ENCODE measurements at regions not wholly inside any gene's neighbourhood (a gene's known extent, or its start where the extent isn't known, plus 50 kb on each side); places are given as distances from the start of the nearest gene placed in this dataset.

GRCh38 chr12:24278832-24279231 is 329.4 kb upstream of the SOX5 start:
- H3K4me3 ChIP-seq (ENCODE audit: low read length), result no peak overlapping the region
- H3K9me3 ChIP-seq (ENCODE audit: control insufficient read depth, low read length), result no peaks in the 10 kb centered on the region
- ATAC-seq (no peak), DNase-seq (no peak)
- no peaks in the 10 kb centered on the region for H3K27me3 ChIP-seq (ENCODE audit: control insufficient read depth, insufficient read depth)
- H3K4me1 ChIP-seq (ENCODE audit: control insufficient read depth, insufficient read depth, low read length), result no peaks in the 10 kb centered on the region
- intact Hi-C loops (cut with DNase I), result no loop called here
- H3K27ac ChIP-seq (ENCODE audit: low read length), result no peak overlapping the region

GRCh38 chr12:24270965-24271364 is 321.5 kb upstream of the SOX5 start:
- ATAC-seq, result peak in 1 of 2 donors; percentile 64
- 43% methylated on average over 2 of the region's 2 CpGs for WGBS
- intact Hi-C loops (cut with DNase I), result no loop called here

GRCh38 chr12:24270464-24270863 is 321.0 kb upstream of the SOX5 start:
- H3K4me1 ChIP-seq (ENCODE audit: control insufficient read depth, insufficient read depth, low read length), result no peaks in the 10 kb centered on the region
- intact Hi-C loops (cut with DNase I), result no loop called here
- no peaks in the 10 kb centered on the region for H3K27me3 ChIP-seq (ENCODE audit: control insufficient read depth, insufficient read depth)
- no peak overlapping the region for H3K27ac ChIP-seq (ENCODE audit: low read length)
- H3K4me3 ChIP-seq (ENCODE audit: low read length), result no peak overlapping the region
- DNase-seq (no peak), ATAC-seq (no peak)
- H3K9me3 ChIP-seq (ENCODE audit: control insufficient read depth, low read length), result no peaks in the 10 kb centered on the region
- 43% methylated on average over 1 of the region's 1 CpG for WGBS

More at GRCh38 chr12:24270965-24271364, 321.5 kb upstream of the SOX5 start:
- Histone ChIP-seq H3K4me3 (ENCODE audit: low read length) (no peak overlapping the region), H3K4me1 (ENCODE audit: control insufficient read depth, insufficient read depth, low read length) (no peaks in the 10 kb centered on the region), H3K27ac (ENCODE audit: low read length) (no peak overlapping the region), H3K27me3 (ENCODE audit: control insufficient read depth, insufficient read depth) (no peaks in the 10 kb centered on the region), H3K9me3 (ENCODE audit: control insufficient read depth, low read length) (no peaks in the 10 kb centered on the region)
- no peak for DNase-seq

- DNase-seq (no peak), ATAC-seq (no peak)
- Histone ChIP-seq H3K4me1 (ENCODE audit: control insufficient read depth, insufficient read depth, low read length) (no peaks in the 10 kb centered on the region), H3K27me3 (ENCODE audit: control insufficient read depth, insufficient read depth) (no peaks in the 10 kb centered on the region), H3K27ac (ENCODE audit: low read length) (no peak overlapping the region), H3K9me3 (ENCODE audit: control insufficient read depth, low read length) (no peaks in the 10 kb centered on the region), H3K4me3 (ENCODE audit: low read length) (no peak overlapping the region)
- 85% methylated on average over 1 of the region's 1 CpG for WGBS
- intact Hi-C loops (cut with DNase I), result no loop called here
Measured at GRCh38 chr12:24268663-24269186, 319.3 kb upstream of the SOX5 start.

GRCh38 chr12:24266982-24267381 is 317.5 kb upstream of the SOX5 start:
- DNase-seq (no peak), ATAC-seq (no peak)
- no peak overlapping the region for H3K4me3 ChIP-seq (ENCODE audit: low read length)
- intact Hi-C loops (cut with DNase I), result no loop called here
- H3K27ac ChIP-seq (ENCODE audit: low read length), result no peak overlapping the region
- WGBS, result 56% methylated on average over 2 of the region's 2 CpGs
- H3K9me3 ChIP-seq (ENCODE audit: control insufficient read depth, low read length), result no peaks in the 10 kb centered on the region
- no peaks in the 10 kb centered on the region for H3K27me3 ChIP-seq (ENCODE audit: control insufficient read depth, insufficient read depth)
- no peaks in the 10 kb centered on the region for H3K4me1 ChIP-seq (ENCODE audit: control insufficient read depth, insufficient read depth, low read length)

- no peak for ATAC-seq
Measured at GRCh38 chr12:24256684-24257083, 307.2 kb upstream of the SOX5 start.

GRCh38 chr12:24255920-24256665 is 306.6 kb upstream of the SOX5 start:
- Histone ChIP-seq H3K4me3 (ENCODE audit: low read length) (no peak overlapping the region), H3K27ac (ENCODE audit: low read length) (no peak overlapping the region), H3K27me3 (ENCODE audit: control insufficient read depth, insufficient read depth) (no peaks in the 10 kb centered on the region), H3K4me1 (ENCODE audit: control insufficient read depth, insufficient read depth, low read length) (no peaks in the 10 kb centered on the region), H3K9me3 (ENCODE audit: control insufficient read depth, low read length) (no peaks in the 10 kb centered on the region)
- intact Hi-C loops (cut with DNase I), result no loop called here
- WGBS, result 73% methylated on average over 7 of the region's 7 CpGs
- ATAC-seq, result no peak
- DNase-seq, result no peak

More at GRCh38 chr12:24256684-24257083, 307.2 kb upstream of the SOX5 start:
- H3K4me3 ChIP-seq (ENCODE audit: low read length), result no peak overlapping the region
- no peak for DNase-seq
- no peaks in the 10 kb centered on the region for H3K27me3 ChIP-seq (ENCODE audit: control insufficient read depth, insufficient read depth)
- H3K4me1 ChIP-seq (ENCODE audit: control insufficient read depth, insufficient read depth, low read length), result no peaks in the 10 kb centered on the region
- H3K9me3 ChIP-seq (ENCODE audit: control insufficient read depth, low read length), result no peaks in the 10 kb centered on the region
- WGBS, result 80% methylated on average over 4 of the region's 4 CpGs
- intact Hi-C loops (cut with DNase I), result no loop called here
- H3K27ac ChIP-seq (ENCODE audit: low read length), result no peak overlapping the region

GRCh38 chr12:24252602-24253001 is 303.1 kb upstream of the SOX5 start:
- no peaks in the 10 kb centered on the region for H3K9me3 ChIP-seq (ENCODE audit: control insufficient read depth, low read length)
- DNase-seq (no peak), ATAC-seq (no peak)
- WGBS, result 45% methylated on average over 4 of the region's 4 CpGs
- H3K27ac ChIP-seq (ENCODE audit: low read length), result no peak overlapping the region
- no peaks in the 10 kb centered on the region for H3K27me3 ChIP-seq (ENCODE audit: control insufficient read depth, insufficient read depth)
- H3K4me1 ChIP-seq (ENCODE audit: control insufficient read depth, insufficient read depth, low read length), result no peaks in the 10 kb centered on the region
- no peak overlapping the region for H3K4me3 ChIP-seq (ENCODE audit: low read length)
- intact Hi-C loops (cut with DNase I), result no loop called here

- no peaks in the 10 kb centered on the region for H3K9me3 ChIP-seq (ENCODE audit: control insufficient read depth, low read length)
- ATAC-seq, result no peak
- no peak for DNase-seq
- WGBS, result 57% methylated on average over 6 of the region's 6 CpGs
- no peaks in the 10 kb centered on the region for H3K27me3 ChIP-seq (ENCODE audit: control insufficient read depth, insufficient read depth)
- intact Hi-C loops (cut with DNase I), result no loop called here
- H3K4me1 ChIP-seq (ENCODE audit: control insufficient read depth, insufficient read depth, low read length), result no peaks in the 10 kb centered on the region
- no peak overlapping the region for H3K27ac ChIP-seq (ENCODE audit: low read length)
- no peak overlapping the region for H3K4me3 ChIP-seq (ENCODE audit: low read length)
Measured at GRCh38 chr12:24246934-24247333, 297.5 kb upstream of the SOX5 start.

GRCh38 chr12:24246376-24246775 is 296.9 kb upstream of the SOX5 start:
- Histone ChIP-seq H3K4me3 (ENCODE audit: low read length) (no peak overlapping the region), H3K4me1 (ENCODE audit: control insufficient read depth, insufficient read depth, low read length) (no peaks in the 10 kb centered on the region), H3K27me3 (ENCODE audit: control insufficient read depth, insufficient read depth) (no peaks in the 10 kb centered on the region), H3K27ac (ENCODE audit: low read length) (no peak overlapping the region), H3K9me3 (ENCODE audit: control insufficient read depth, low read length) (no peaks in the 10 kb centered on the region)
- DNase-seq (no peak), ATAC-seq (no peak)
- intact Hi-C loops (cut with DNase I), result no loop called here

GRCh38 chr12:24244801-24245200 is 295.3 kb upstream of the SOX5 start:
- ATAC-seq, result no peak
- H3K27ac ChIP-seq (ENCODE audit: low read length), result no peak overlapping the region
- DNase-seq, result no peak
- H3K9me3 ChIP-seq (ENCODE audit: control insufficient read depth, low read length), result no peaks in the 10 kb centered on the region
- no peaks in the 10 kb centered on the region for H3K4me1 ChIP-seq (ENCODE audit: control insufficient read depth, insufficient read depth, low read length)
- no peaks in the 10 kb centered on the region for H3K27me3 ChIP-seq (ENCODE audit: control insufficient read depth, insufficient read depth)
- H3K4me3 ChIP-seq (ENCODE audit: low read length), result no peak overlapping the region
- WGBS, result 92% methylated on average over 3 of the region's 3 CpGs
- intact Hi-C loops (cut with DNase I), result no loop called here

- whole genome bisulfite sequencing, result 95% methylated on average over 4 of the region's 4 CpGs
- no peak overlapping the region for H3K4me3 ChIP-seq (ENCODE audit: low read length)
- H3K9me3 ChIP-seq (ENCODE audit: control insufficient read depth, low read length), result no peaks in the 10 kb centered on the region
- no peaks in the 10 kb centered on the region for H3K4me1 ChIP-seq (ENCODE audit: control insufficient read depth, insufficient read depth, low read length)
- DNase-seq, result no peak
- H3K27ac ChIP-seq (ENCODE audit: low read length), result no peak overlapping the region
- no peak for ATAC-seq
- intact Hi-C loops (cut with DNase I), result no loop called here
- no peaks in the 10 kb centered on the region for H3K27me3 ChIP-seq (ENCODE audit: control insufficient read depth, insufficient read depth)
Measured at GRCh38 chr12:24244231-24244630, 294.8 kb upstream of the SOX5 start.
